T-helper 2 cell (primary cell): ENCODE measurements at regions not wholly inside any gene's neighbourhood (a gene's known extent, or its start where the extent isn't known, plus 50 kb on each side); places are given as distances from the start of the nearest gene placed in this dataset.
A peak's percentile ranks its signal among the peaks of the same experiment; 100 is the strongest.
"Not testable (repeated sequence)": the region's sequence is repeated elsewhere in the genome, so short reads cannot be mapped to it uniquely, and the experiment has no call there.

Experiments
- DNase-seq, 5 experiments: peaks; one replicate each; pipeline versions ENCODE4 v3.0.0 to v3.0.0-alpha.2; 2012 to 2022

DNA sequence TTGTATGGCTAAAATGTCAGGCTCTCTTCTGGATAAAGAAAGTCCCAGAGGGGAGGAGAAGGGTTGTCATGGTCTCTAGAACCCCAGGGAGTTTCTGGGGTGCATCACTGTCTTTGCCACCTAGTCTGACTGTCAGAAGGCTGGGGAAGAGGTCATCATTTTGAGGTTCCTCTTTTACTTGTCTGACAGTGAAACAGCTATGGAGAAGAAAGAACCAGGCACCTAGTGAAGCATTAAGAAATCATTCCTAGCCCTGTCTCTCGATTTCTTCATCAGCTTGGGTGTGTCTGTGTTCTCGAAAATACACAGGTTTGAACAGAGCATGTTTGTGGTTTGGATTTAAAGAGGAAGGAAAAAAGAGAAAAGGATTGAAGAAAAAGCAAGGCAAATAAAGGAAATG is 158.7 kb upstream of the LRIG3 start:
- DNase-seq = no peak

DNA sequence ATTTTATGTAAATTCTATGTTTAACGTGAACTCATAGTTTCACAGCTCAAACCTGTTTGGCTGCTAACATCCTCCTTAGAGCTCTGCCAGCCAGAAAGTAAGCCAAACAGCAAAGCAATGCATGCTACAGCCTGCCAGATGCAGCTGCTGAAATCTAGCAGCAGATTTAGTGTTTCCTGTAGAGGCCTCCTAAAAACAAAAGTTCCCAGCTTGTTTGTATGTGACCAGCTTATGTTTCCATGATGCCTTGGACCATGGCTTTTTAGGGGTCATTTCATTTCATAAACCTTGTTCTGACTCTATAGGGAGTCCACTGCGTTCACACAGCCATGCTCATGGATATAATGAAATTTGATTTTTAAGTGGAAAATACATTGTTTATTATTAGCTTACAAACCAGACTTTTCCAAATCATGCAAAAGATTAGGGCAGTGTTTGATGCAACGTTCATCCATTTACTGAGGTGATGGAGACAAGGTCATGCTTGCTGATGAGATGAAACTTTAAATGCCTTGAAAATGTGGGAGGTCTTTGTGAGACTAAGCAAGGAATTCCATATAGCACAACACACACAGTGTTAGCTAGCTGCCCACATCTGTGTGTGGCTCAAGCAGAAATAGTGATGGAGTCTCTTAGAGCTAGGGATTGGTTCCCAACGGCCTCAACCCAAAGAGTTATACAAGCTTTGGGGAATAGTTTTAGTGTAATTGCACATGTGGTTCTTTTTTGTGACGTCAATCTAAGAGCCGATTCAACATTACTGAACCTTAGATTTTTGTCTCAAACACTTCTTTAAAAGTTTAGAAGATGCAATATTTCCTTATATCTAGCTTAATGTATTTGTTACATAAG is 157.5 kb upstream of the LRIG3 start:
- no peak for DNase-seq

DNA sequence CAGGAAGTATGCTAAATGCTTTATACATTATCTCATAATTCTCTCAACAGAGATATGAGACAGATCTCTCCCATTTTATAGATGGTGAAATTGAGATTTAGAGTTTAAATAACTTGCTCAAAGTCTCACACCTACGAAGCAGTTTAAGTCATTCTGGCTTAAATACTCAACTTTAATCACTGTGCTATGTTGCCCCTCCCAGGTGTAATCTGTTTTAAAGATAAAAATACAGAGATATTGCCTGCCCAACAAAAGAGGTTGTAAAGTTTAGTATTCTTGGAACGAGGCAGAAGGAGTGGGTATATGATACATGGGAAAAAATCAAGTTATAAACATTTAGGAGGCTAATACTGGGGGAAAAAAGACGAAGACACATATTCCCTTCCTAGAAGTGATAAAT is 156.8 kb upstream of the LRIG3 start:
- DNase-seq = no peak

DNA sequence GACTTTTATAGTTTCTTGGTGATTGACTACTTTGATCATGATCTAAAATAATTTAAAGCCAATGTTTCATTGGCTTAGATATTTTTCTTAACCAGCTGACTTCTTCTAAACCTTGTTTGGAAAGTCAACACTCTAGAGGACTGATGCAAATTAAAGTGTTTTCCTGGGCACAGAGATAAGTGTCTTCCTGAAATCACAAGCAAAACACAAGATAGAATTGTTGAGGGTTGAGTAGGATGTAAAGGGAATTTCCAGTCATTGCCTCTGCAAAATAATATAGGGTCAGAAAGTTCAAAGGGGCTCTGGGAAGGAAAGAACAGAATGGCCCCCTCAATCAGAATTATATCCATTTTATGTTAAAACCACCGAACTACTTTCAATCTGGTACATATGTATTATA is 156.3 kb upstream of the LRIG3 start:
- no peak for DNase-seq

DNA sequence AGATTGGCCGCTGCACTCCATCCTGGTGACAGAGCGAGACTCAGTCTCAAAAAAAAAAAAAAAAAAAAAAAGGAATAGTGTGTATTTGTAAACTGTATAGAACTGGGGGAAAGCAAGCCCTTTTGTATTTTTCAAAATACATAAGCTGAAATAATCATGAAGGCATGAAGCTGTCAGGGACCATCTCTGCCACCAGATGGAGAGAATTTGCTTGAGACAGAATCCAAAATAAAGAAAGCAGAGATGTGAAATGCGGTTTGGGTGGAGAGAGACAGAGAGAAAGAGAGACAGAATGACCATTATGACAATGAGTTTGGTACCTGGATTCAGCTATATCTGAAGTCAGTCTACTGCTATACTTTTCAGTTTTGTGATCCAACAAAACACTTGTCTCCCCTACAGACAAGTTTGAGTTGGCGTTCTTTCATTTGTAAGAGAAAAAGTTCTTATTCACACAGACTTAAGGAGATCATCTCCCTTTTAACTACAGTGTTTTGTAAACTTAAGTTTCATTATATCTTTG is 155.7 kb upstream of the LRIG3 start:
- DNase-seq = no peak

DNA sequence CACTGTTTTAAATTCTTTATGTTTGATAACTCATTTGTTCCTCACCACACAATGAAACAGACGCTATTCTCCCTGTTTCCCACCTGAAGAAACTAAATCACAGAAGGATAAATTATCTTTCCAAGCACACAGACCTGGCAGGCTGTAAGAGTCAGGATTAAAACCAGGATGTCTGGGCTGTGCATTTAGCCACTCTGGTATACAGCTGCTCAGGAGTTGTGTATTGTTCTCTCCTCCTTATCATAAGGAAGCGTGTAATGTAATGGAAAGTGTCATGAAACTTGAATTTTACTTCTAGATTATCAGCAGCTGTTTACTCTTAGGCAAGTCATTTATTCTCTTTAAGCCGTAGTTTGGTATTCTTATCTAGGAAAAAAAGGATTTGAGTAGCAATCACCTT is 154.8 kb upstream of the LRIG3 start:
- no peak for DNase-seq

DNA sequence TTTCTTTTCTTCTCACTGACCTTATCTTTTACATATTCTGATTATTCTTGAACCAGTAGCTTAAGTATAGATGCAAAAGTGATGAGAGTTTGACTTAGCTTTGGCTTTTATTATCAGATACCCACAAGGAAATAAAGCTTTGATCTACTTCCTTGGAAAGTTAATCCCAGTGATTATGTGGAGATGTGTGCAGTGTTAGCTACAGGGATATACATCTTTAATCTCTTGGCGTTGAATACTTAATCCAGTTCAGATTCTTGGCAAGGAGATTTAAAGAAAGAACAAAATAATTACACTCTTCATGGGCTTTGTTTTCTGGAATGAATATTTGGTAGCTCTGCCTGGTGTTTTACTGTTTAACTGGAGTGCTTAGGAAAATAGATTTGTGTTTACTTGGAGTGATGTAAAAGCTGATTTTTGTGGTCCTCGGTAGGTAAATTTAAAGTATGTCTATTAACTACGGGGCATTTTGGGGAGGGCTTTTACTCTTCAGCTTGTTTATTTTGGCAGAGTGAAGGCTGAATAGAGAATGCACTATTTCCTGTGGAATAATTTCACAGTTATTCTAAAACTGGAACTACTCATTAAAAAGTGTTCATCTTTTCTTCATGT is 150.1 kb upstream of the LRIG3 start:
- no peak for DNase-seq

DNA sequence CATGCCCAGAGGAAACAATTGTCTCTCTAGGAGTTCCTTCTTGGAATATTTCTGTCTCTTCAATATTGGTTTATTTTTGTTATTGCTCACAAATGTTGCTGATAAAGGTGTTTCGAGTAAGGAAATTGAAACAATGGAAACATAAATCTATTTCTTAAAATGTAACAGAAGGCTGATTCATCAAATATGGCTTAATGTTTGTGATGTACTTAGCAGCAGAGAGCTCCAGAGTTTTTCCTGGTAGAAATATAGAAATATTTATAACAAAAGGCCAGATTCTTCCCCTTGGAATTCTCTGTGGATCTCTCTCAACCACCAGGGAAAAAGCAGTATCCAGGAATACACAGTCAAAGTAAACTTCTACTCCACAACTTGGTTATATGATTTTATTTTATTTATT is 149.2 kb upstream of the LRIG3 start:
- no peak for DNase-seq

DNA sequence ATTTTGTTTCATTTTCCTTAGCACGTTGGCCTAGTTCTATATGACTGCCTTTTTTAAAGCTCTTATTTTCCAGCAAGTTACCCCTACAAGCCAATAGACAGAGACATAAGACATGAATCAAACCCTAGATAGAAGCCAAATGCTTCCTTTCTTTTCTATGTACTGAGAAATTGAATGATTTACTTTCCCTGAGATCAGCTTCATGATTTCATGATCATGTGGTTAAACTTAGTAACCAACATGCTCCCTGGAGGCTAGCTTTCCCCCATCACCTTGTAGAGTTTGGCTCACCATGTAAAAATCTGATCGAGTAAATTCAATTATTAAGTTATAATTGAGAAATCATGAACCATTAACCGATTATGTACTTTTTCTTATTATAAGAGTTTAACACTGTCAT is 148.1 kb upstream of the LRIG3 start:
- DNase-seq = no peak

DNA sequence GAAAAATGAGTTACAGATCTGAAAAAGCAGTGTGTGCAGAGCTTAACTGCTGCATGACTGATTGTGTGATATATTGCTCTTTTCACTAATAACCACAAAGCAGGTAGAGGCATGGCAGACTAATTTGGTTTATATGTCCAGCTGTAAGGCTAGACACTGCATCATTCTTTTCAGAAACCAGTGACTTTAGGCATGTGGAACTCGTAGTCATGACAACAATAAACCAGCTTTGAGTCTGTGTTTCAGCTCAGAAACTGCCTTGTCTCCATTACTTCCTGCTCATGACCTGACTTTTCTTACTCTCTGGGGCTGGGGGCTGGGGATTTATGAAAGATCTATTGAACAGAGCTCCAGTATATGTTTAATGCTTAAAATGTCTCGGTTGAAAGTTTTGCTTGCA is 146.8 kb upstream of the LRIG3 start:
- no peak for DNase-seq

DNA sequence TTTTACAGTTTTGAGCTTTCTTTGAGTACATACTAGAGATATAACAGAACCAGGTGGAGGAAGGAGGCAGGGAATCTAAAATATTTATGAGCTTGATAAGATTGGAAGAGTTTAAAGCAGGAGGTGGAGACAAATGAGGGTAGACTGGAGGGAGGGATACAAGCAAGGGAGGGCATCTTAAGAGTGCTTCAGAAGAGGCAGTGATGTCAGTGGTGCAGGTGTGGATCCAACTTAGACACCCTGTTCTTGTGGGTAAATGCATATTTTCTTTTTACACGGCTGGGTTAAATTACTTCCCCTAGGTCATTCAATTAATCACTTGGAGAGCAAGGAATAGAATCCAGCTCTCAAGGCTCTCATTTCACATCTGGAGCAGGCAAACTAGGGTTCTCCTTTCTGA is 146.1 kb upstream of the LRIG3 start:
- DNase-seq = no peak

DNA sequence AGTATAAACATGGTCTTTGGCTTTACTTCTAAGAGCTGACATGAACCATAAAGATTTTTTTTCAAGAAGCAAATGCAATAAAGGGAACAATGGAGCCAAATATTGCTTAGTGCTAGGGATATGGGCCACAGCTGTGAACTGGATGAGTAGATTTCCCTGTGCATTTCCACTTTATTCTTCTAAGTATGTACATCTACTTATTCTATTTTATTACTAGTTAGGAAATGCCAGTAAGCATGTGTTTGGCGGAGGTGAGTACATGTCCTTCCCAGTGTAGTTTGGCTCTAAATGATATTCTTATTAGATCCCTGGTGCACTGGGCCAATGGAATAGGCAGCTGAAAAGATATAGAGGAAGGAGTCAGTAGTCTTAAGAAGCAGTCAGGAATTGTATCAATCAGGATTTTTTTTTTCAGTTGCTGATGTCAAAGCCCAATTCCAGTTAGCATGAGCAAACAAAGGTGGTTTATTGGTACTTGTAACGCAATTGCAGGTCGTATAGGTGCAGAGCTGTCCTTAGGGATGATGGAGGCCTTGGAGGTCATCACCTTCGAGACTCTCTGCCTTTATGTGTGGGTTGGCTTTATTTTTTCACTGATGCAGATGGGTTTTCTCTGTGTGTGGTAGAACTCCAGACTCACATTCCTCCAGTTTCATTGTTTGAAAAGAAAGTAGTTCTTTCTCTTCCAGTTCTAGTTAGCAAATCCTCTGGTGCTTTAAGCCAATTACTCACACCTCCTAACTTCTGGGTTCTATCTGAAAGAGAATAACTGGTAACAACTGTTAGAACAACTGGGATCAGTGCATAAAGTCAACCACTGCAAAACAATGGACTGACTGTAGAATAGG is 139.0 kb upstream of the LRIG3 start:
- no peak for DNase-seq

DNA sequence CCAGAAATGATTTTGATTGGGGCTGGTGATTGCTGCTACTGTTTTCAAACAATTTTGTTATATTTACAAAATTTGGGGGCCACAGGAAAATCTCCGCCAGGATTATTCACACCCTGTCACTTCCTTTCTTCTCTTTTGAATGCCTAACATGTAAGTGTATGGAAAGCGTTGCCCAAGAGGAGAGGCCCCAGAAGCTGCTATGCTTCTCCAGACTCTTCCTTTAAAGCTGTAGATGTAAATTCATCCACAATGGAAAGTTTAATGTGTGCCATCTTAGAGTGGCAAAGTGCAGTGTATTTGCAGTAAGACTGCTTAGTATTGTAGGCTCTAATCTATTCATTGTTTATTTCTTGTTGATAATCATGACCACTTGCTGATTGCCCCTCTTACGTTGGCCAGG is 136.7 kb upstream of the LRIG3 start:
- no peak for DNase-seq

DNA sequence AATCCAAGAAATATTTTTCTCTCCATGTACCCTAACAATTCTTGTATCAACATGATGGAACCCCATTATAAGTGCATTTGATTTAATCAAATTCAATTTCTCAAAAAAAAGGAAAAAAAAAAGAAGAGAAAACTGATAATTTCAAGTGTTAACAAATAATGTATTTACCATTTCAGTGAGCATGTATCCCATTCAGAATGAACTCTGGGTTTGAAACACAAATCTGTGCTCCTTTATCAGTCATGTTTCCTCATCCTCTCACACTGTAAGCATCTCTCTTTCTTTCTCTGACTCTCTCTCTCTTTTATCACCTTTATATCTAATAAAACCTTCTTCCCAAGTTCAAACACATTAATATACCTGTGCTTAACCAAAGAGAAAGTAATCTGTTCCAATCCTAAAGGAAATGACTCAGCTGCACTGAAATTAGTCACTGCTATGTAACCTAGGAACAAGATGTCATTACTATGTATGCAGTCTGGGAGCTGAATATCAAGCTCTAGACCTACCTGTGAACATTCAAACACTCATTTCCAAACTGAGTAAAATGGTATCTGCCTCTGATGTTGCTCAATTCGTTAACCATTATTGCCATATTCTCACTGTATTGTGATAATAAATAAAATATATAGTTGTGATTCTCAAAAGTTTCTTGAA is 135.0 kb upstream of the LRIG3 start:
- DNase-seq = peak in 1 of 5 experiments; percentile 36

DNA sequence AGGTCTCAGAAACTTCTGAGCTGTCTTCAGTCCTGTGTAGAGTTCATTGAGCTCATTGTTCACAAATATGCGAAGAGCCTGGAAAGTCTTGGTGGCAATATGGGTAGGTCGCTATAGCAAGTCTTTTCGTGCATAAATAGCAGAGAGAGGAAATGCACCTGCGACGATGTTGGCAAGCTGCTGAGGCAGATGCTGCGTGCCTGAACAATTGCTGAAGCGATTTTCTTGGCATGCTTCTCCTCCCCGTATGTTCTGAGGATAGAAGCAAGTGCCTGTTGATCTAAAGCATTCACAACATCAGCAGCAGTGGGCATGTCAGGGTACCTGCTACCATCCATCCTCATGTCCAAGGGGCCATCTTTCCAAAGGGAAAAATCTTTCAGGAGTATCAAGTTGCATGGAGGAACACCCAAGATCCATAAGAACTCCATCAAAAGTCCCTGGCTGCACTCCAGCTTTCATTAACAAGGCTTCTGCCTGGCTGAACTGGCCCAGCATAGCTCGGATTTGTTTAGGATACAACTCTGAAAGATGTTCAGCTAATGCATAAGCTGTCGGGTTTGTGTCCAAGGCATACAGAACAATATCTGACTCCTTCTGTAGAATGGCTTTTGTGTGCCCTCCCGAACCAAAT is 133.1 kb upstream of the LRIG3 start:
- not testable (repeated sequence) for DNase-seq

DNA sequence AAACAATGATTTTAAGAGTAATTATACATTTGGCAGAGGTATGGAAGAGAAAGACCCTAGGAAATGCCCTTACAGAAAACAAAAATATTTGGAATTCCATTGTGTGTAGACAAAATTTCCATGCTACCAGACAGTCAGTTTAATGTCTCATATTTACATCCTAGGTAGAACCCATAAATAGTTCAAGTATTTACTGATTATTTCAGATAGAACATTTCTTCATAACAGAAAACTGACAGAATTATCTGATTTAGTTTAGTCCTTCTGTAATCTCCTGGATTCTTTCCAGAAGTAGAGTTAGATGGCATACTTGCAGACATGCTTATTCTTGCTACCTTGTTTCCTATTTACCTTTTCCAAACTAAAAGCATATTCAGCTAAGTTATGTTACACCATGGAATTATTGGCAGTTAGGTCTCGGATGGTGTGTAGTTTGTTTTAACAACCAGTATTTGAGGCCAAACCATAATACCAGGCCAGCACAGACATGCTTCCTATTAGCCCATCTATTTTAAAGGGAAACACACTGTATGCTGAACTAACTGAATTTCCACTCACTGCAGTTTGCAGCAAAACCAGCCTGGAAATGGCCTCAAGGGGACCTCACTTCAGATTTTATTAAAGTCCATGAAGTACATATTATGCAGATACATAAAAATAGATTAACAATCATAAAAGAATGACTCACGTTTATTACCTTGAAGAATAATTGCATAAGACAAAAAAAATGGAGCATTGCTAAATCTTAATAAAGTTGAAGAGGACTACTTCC is 126.6 kb upstream of the LRIG3 start:
- DNase-seq = no peak

DNA sequence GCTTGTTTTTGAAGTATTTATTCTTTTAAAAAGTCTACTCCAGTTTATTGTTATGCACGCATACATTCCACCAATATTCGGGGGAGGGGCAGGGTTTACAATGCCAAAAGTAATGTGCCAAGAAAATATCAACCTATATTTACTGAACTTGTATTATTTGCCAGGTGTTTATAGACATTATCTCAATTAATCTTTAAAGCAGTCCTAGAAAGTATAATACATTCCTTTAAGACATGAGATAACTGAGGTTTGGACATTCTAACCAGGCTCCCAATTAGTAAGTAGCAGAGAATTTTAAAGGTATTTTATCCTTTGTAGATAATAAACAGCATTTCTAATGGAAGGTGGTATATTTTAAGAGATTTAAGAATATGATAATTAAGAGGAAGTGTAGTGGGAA is 124.5 kb upstream of the LRIG3 start:
- DNase-seq = no peak

DNA sequence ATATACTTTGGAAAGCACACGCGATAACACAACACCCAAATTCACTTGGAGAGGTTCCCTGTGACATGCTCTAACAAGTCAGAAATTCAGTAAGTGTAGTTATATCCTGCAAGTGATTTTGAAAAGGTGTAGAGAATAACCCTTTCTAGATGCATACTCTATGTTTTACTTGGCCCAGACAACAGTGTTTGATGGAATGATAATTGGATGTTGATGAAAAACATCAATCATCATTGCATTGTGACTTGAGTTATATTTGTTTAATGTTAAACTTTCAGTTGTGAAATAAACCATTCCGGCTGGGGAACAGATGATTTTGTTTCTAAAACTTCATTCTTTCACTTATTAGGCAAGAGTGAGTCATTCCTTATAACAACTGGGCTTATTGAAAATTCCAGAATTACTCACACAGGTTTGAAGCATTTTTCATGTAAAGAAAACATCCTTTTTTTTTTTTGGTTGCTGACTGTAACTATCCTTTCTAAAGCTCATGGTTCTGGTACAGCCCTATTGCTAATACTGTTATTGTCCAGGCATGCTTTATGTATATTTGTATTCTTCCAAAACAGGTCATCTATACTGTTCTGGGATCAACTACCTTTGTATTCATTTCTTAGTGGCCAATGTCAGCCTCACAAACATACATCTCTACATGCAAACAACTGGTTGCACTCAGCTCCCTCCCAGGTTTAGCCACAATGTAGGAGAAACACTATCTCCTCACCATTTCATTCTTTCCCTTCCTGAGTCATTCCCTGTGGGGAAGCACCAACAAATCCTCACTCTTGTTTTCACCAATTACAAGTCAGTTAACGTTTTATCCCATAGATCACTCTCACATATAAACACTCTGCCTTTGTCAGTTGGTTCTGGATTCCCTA is 121.2 kb upstream of the LRIG3 start:
- DNase-seq = no peak

DNA sequence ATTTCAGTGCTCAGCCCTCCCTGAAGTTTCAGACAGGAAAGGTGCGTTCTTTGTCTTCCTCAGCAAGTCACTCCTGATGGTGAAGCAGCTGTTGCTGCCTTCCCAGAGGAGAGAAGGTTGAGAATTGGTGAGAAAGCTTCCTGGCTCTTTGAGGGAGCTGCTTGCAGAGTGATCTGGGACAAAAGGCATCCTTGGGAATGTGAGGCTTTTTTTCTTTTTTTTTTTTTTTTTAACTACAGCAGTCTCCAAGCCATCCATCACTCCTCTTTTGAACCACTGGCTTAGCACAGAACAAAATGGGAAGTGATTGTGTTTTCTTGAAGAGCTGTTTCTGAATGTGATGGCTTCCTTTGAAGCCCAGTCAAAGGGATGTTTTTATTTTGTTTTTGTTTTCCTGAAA is 120.4 kb upstream of the LRIG3 start:
- DNase-seq = no peak

DNA sequence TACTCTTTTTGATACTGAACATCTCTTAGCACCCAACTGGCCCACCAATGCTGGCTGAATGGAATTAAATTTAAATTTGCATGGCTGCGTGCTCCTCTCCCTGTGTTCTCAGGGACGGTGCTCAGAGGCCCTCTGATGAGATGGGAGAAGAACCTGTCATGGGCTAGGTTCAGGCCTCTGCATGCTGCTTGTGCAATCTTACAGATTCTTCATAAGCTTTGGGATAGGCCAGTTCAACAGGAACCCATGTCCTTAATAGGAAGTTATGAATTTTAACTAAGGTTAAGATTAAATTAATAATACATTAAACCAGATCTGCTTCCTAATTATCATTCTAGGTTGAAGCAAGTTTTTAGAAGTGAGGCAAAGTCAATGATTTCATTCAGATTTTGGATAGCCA is 119.7 kb upstream of the LRIG3 start:
- no peak for DNase-seq

DNA sequence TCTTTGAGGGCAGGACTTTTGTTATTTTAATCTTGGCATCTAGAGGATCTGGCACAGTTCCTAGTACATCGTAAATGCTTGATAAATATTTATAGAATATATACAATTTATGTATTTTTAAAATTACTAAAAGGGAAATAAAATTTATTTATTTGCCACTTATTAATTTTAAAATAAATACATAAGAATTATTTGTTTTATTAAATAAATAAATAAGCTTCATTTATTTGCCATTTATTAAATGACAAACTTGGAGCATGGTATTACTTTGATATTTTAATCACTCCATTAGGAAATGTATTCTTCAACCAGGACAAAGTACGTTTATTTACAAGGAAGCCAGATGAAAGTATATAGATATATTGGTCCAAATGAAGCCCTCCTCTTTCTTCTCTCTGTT is 118.7 kb upstream of the LRIG3 start:
- DNase-seq = no peak
